Astrocyte (in vitro differentiated cells and primary cell): ENCODE measurements at regions not wholly inside any gene's neighbourhood (a gene's known extent, or its start where the extent isn't known, plus 50 kb on each side); places are given as distances from the start of the nearest gene placed in this dataset.

ENCODE experiments used
- DNase-seq: peaks from one replicate; pipeline ENCODE4 v3.0.0-alpha.2; 2010; ENCODE audit warnings: low read depth
- FAIRE-seq: peaks from 2 replicates; lab custom pipeline; 2011; peaks lifted over from hg19 to GRCh38; lab: Jason Lieb, UNC
- H2AFZ ChIP-seq: 2 replicates; pipeline ENCODE4 v1.6.0; 2012; ENCODE audit warnings: low read depth, low read length, inconsistent platforms
- H3K27ac ChIP-seq: 2 replicates; pipeline ENCODE4 v1.5.1; 2011; ENCODE audit warnings: low read depth, low read length, inconsistent platforms
- H3K27me3 ChIP-seq: 2 replicates; pipeline ENCODE4 v1.6.0; 2011; ENCODE audit warnings: low read length, inconsistent platforms; ENCODE audit not compliant: insufficient read depth
- H3K36me3 ChIP-seq: 2 replicates; pipeline ENCODE4 v1.5.1; 2011; ENCODE audit warnings: low read length, inconsistent platforms; ENCODE audit not compliant: insufficient read depth
- H3K4me1 ChIP-seq: 2 replicates; pipeline ENCODE4 v1.5.1; 2011; ENCODE audit warnings: low read length, inconsistent platforms; ENCODE audit not compliant: insufficient read depth
- H3K4me2 ChIP-seq: 2 replicates; pipeline ENCODE4 v1.6.0; 2012; ENCODE audit warnings: low read length, inconsistent platforms
- H3K4me3 ChIP-seq: 2 replicates; pipeline ENCODE4 v1.5.1; 2011; ENCODE audit warnings: low read depth, mild to moderate bottlenecking, low read length, inconsistent platforms; ENCODE audit not compliant: insufficient read depth
- H3K79me2 ChIP-seq: 2 replicates; pipeline ENCODE4 v1.6.0; 2012; ENCODE audit warnings: mild to moderate bottlenecking, low read length, inconsistent platforms; ENCODE audit not compliant: insufficient read depth
- H3K9ac ChIP-seq: 2 replicates; pipeline ENCODE4 v1.6.0; 2012; ENCODE audit warnings: mild to moderate bottlenecking, low read length, inconsistent platforms
- H3K9me3 ChIP-seq: 2 replicates; pipeline ENCODE4 v1.5.1; 2012; ENCODE audit warnings: low read depth, mild to moderate bottlenecking, low read length, inconsistent platforms; ENCODE audit not compliant: insufficient read depth
- H4K20me1 ChIP-seq: 2 replicates; pipeline ENCODE4 v1.6.0; 2012; ENCODE audit warnings: low read length, inconsistent platforms; ENCODE audit not compliant: insufficient read depth
- H3K27ac Mint-ChIP-seq: one replicate; pipeline ENCODE4 v1.8.0; 2021; ENCODE audit warnings: mild to moderate bottlenecking, mixed read lengths; ENCODE audit not compliant: unreplicated experiment
- H3K27me3 Mint-ChIP-seq: one replicate; pipeline ENCODE4 v1.8.0; 2021; ENCODE audit warnings: low read depth, mixed read lengths; ENCODE audit not compliant: unreplicated experiment
- H3K36me3 Mint-ChIP-seq: one replicate; pipeline ENCODE4 v1.8.0; 2021; ENCODE audit warnings: low read depth, mixed read lengths; ENCODE audit not compliant: unreplicated experiment
- H3K4me1 Mint-ChIP-seq: one replicate; pipeline ENCODE4 v1.8.0; 2021; ENCODE audit warnings: low read depth, mixed read lengths; ENCODE audit not compliant: unreplicated experiment
- H3K4me3 Mint-ChIP-seq: one replicate; pipeline ENCODE4 v1.8.0; 2021; ENCODE audit warnings: mild to moderate bottlenecking, moderate library complexity, mixed read lengths; ENCODE audit not compliant: unreplicated experiment
- H3K9me3 Mint-ChIP-seq: one replicate; pipeline ENCODE4 v1.8.0; 2021; ENCODE audit warnings: mild to moderate bottlenecking, mixed read lengths; ENCODE audit not compliant: unreplicated experiment
- CTCF ChIP-seq: IDR thresholded peaks from 2 replicates; pipeline ENCODE4 v1.5.1; 2011; ENCODE audit warnings: low read depth, mild to moderate bottlenecking, inconsistent platforms, low read length, moderate library complexity; ENCODE audit not compliant: insufficient read depth
- EZH2 ChIP-seq: IDR thresholded peaks from 2 replicates; pipeline ENCODE4 v1.6.1; 2012; ENCODE audit warnings: mild to moderate bottlenecking, low read length, inconsistent platforms; ENCODE audit not compliant: insufficient read depth

- no peaks in the 10 kb centered on the region for H3K27me3 Mint-ChIP-seq
- no peak for DNase-seq
- no peak for FAIRE-seq
Observed at GRCh38 chr3:164479978-164480377, 598.3 kb downstream of the SI start.

GRCh38 chr3:164479406-164479805, 598.9 kb downstream of the SI start:
- Histone ChIP-seq H3K4me1 (no peaks in the 10 kb centered on the region), H4K20me1 (no peaks in the 10 kb centered on the region), H3K27ac (no peak overlapping the region), H3K36me3 (no peaks in the 10 kb centered on the region), H2AFZ (no peak overlapping the region), H3K4me2 (no peak overlapping the region), H3K27me3 (no peaks in the 10 kb centered on the region), H3K9me3 (peaks cover 3% of the 10 kb centered on the region), H3K79me2 (no peaks in the 10 kb centered on the region), H3K4me3 (no peak overlapping the region), H3K9ac (no peak overlapping the region)
- no peak overlapping the region for H3K27ac Mint-ChIP-seq
- TF ChIP-seq EZH2 (no peak), CTCF (no peak)
- FAIRE-seq = no peak
- H3K9me3 Mint-ChIP-seq = no peaks in the 10 kb centered on the region
- no peaks in the 10 kb centered on the region for H3K36me3 Mint-ChIP-seq
- H3K4me1 Mint-ChIP-seq = no peaks in the 10 kb centered on the region
- no peak overlapping the region for H3K4me3 Mint-ChIP-seq
- no peak for DNase-seq
- H3K27me3 Mint-ChIP-seq = no peaks in the 10 kb centered on the region

More at GRCh38 chr3:164479978-164480377, 598.3 kb downstream of the SI start:
- Mint-ChIP-seq H3K4me1 (no peaks in the 10 kb centered on the region), H3K27ac (no peak overlapping the region), H3K36me3 (no peaks in the 10 kb centered on the region), H3K9me3 (no peaks in the 10 kb centered on the region), H3K4me3 (no peak overlapping the region)
- Histone ChIP-seq H3K27me3 (no peaks in the 10 kb centered on the region), H3K36me3 (no peaks in the 10 kb centered on the region), H3K27ac (no peak overlapping the region), H3K4me2 (no peak overlapping the region), H3K9me3 (peaks cover 3% of the 10 kb centered on the region), H3K4me3 (no peak overlapping the region), H2AFZ (no peak overlapping the region), H4K20me1 (no peaks in the 10 kb centered on the region), H3K9ac (no peak overlapping the region), H3K79me2 (no peaks in the 10 kb centered on the region), H3K4me1 (no peaks in the 10 kb centered on the region)
- TF ChIP-seq CTCF (no peak), EZH2 (no peak)

GRCh38 chr3:164478323-164478722, 600.0 kb downstream of the SI start:
- H4K20me1 ChIP-seq = no peaks in the 10 kb centered on the region
- peaks cover 3% of the 10 kb centered on the region for H3K9me3 ChIP-seq
- H3K27ac Mint-ChIP-seq = no peak overlapping the region
- no peak overlapping the region for H3K4me3 ChIP-seq
- no peaks in the 10 kb centered on the region for H3K4me1 Mint-ChIP-seq
- no peaks in the 10 kb centered on the region for H3K27me3 Mint-ChIP-seq
- TF ChIP-seq CTCF (no peak), EZH2 (no peak)
- no peak overlapping the region for H3K4me3 Mint-ChIP-seq
- H3K36me3 ChIP-seq = no peaks in the 10 kb centered on the region
- H3K9ac ChIP-seq = no peak overlapping the region
- H3K27me3 ChIP-seq = no peaks in the 10 kb centered on the region
- no peaks in the 10 kb centered on the region for H3K4me1 ChIP-seq
- FAIRE-seq (no peak), DNase-seq (no peak)
- H3K27ac ChIP-seq = no peak overlapping the region
- H3K4me2 ChIP-seq = no peak overlapping the region
- no peak overlapping the region for H2AFZ ChIP-seq
- H3K79me2 ChIP-seq = no peaks in the 10 kb centered on the region
- H3K36me3 Mint-ChIP-seq = no peaks in the 10 kb centered on the region
- H3K9me3 Mint-ChIP-seq = no peaks in the 10 kb centered on the region
